HCT116 (cell line): ENCODE measurements at regions not wholly inside any gene's neighbourhood (a gene's known extent, or its start where the extent isn't known, plus 50 kb on each side); places are given as distances from the start of the nearest gene placed in this dataset.

Experiments used
- ATAC-seq: fragments of 200-7000 bp; cut with Tn5 transposase; 2 replicates; pipeline ENCODE4 v1.9.1; 2020; ENCODE audit warnings: mild to moderate bottlenecking, moderate library complexity
- BruUV-seq: library from RNA; stranded (reverse); fragments of 400-500 nt; replicated peaks from 2 replicates; lab custom pipeline; 2021; lab: Mats Ljungman, UMichigan
- CTCF ChIA-PET: fragments of 300-600 bp; sonication (Branson Sonifier 250); formaldehyde crosslinking; loops from one replicate; lab custom pipeline; 2021; ENCODE audit warnings: antibody characterized with exemption; lab: Charles Lee
- POLR2A ChIA-PET: fragments of 300-600, 350-600 bp; sonication (Branson Sonifier 250); formaldehyde crosslinking; loops from one replicate; lab custom pipeline; 2021; ENCODE audit warnings: antibody characterized with exemption; lab: Charles Lee
- RAD21 ChIA-PET, 2 experiments: fragments of 300-600 bp; sonication (Branson Sonifier 250); formaldehyde crosslinking; loops; one replicate each; lab custom pipeline; 2023; ENCODE audit warnings: low total read pairs in 2 of 2; ENCODE audit not compliant: uncharacterized antibody in 2 of 2, unreplicated experiment in 2 of 2, low non-redundant PET in 1 of 2; lab: Charles Lee
- DNase-seq: peaks from one replicate; pipeline ENCODE4 v3.0.0-alpha.2; 2010; ENCODE audit warnings: low read depth, low spot score
- H2AFZ ChIP-seq: fragments of 200-600 bp; shearing (Covaris generic), sonication (generic); 2 replicates; pipeline ENCODE4 v1.6.1; 2017; ENCODE audit warnings: low read depth, mixed run types, mixed read lengths, antibody characterized with exemption, low read length; ENCODE audit not compliant: poor library complexity, severe bottlenecking
- H3K27ac ChIP-seq: 2 replicates; pipeline ENCODE4 v1.5.1; 2012; ENCODE audit warnings: low read depth, low read length
- H3K27me3 ChIP-seq: fragments of 200-600 bp; sonication (generic); 2 replicates; pipeline ENCODE4 v1.6.1; 2016; ENCODE audit warnings: mixed run types, low read length, mixed read lengths; ENCODE audit not compliant: insufficient read depth
- H3K36me3 ChIP-seq, 2 experiments: fragments of 200-500 bp in 1 of 2; fragments of 200-600 bp in 1 of 2; sonication (Bioruptor generic) in 1 of 2; sonication (generic) in 1 of 2; 2 replicates each; pipeline versions ENCODE4 v1.5.1 to v1.6.1; 2014 to 2016; ENCODE audit warnings: low read length in 2 of 2, inconsistent platforms in 1 of 2, mixed read lengths in 1 of 2, mixed run types in 1 of 2; ENCODE audit not compliant: insufficient read depth in 2 of 2, control insufficient read depth in 1 of 2
- H3K4me1 ChIP-seq, 2 experiments: fragments of 200-600 bp in 1 of 2; sonication (generic) in 1 of 2; 2 replicates each; pipeline versions ENCODE4 v1.5.1 to v1.6.1; 2012 to 2017; ENCODE audit warnings: low read length in 2 of 2, inconsistent platforms in 1 of 2, mild to moderate bottlenecking in 1 of 2, mixed read lengths in 1 of 2, mixed run types in 1 of 2, moderate library complexity in 1 of 2; ENCODE audit not compliant: insufficient read depth in 2 of 2, control insufficient read depth in 1 of 2
- H3K4me2 ChIP-seq: fragments of 200-600 bp; sonication (generic); 2 replicates; pipeline ENCODE4 v1.6.1; 2017; ENCODE audit warnings: mixed run types, low read length, mixed read lengths
- H3K4me3 ChIP-seq, 2 experiments: fragments of 200-600 bp in 1 of 2; sonication (generic) in 1 of 2; replicated peaks in 1 of 2; 2 replicates each; pipeline ENCODE4 v1.5.1; 2011 to 2016; ENCODE audit warnings: low read length in 2 of 2, control low read depth in 1 of 2, low read depth in 1 of 2, mild to moderate bottlenecking in 1 of 2, mixed read lengths in 1 of 2, mixed run types in 1 of 2
- H3K79me2 ChIP-seq: fragments of 200-600 bp; sonication (generic); 2 replicates; pipeline ENCODE4 v1.6.1; 2017; ENCODE audit warnings: mild to moderate bottlenecking, mixed run types, low read length, moderate library complexity, mixed read lengths; ENCODE audit not compliant: insufficient read depth
- H3K9ac ChIP-seq: fragments of 200-600 bp; sonication (generic); 2 replicates; pipeline ENCODE4 v1.6.1; 2016; ENCODE audit warnings: low read length, mixed read lengths
- H3K9me2 ChIP-seq: fragments of 200-600 bp; sonication (generic), shearing (Covaris generic); 2 replicates; pipeline ENCODE4 v1.6.1; 2017; ENCODE audit warnings: mixed run types, mild to moderate bottlenecking, moderate library complexity; ENCODE audit not compliant: insufficient read depth
- H3K9me3 ChIP-seq, 2 experiments: fragments of 200-500 bp in 1 of 2; fragments of 200-600 bp in 1 of 2; sonication (Bioruptor generic) in 1 of 2; sonication (generic) in 1 of 2; 2 replicates each; pipeline ENCODE4 v1.6.1; 2014 to 2017; ENCODE audit warnings: low read length in 2 of 2, mixed read lengths in 2 of 2, inconsistent platforms in 1 of 2, low read depth in 1 of 2, mild to moderate bottlenecking in 1 of 2, mixed run types in 1 of 2, moderate library complexity in 1 of 2; ENCODE audit not compliant: control insufficient read depth in 1 of 2, insufficient read depth in 1 of 2
- H4K20me1 ChIP-seq: fragments of 200-600 bp; sonication (generic), shearing (Covaris generic); 2 replicates; pipeline ENCODE4 v1.6.1; 2017; ENCODE audit warnings: mixed run types, mild to moderate bottlenecking, moderate library complexity; ENCODE audit not compliant: insufficient read depth
- ATF3 ChIP-seq: IDR thresholded peaks from 2 replicates; pipeline ENCODE4 v1.6.1; 2012
- CBX3 ChIP-seq: IDR thresholded peaks from 2 replicates; pipeline ENCODE4 v1.6.1; 2012; ENCODE audit warnings: low read depth
- CEBPB ChIP-seq: IDR thresholded peaks from 2 replicates; pipeline ENCODE4 v1.6.1; 2012; ENCODE audit warnings: low read depth
- EGR1 ChIP-seq: IDR thresholded peaks from 2 replicates; pipeline ENCODE4 v1.6.1; 2012; ENCODE audit warnings: low read depth
- EZH2 ChIP-seq: fragments of 200-600 bp; sonication (generic); IDR thresholded peaks from 2 replicates; pipeline ENCODE4 v1.6.1; 2017; ENCODE audit warnings: antibody characterized with exemption, mixed run types
- EZH2phosphoT487 ChIP-seq: fragments of 200-600 bp; IDR thresholded peaks from 2 replicates; pipeline ENCODE4 v1.6.1; 2018; ENCODE audit warnings: antibody characterized with exemption, borderline replicate concordance
- FOSL1 ChIP-seq: IDR thresholded peaks from 2 replicates; pipeline ENCODE4 v1.6.1; 2012; ENCODE audit warnings: low read depth
- JUND ChIP-seq: IDR thresholded peaks from 2 replicates; pipeline ENCODE4 v1.6.1; 2012
- MAX ChIP-seq: IDR thresholded peaks from 2 replicates; pipeline ENCODE4 v1.6.1; 2012
- POLR2AphosphoS5 ChIP-seq: IDR thresholded peaks from 2 replicates; pipeline ENCODE4 v1.6.1; 2011; ENCODE audit warnings: mild to moderate bottlenecking, low read depth, low read length, moderate library complexity
- REST ChIP-seq: IDR thresholded peaks from 2 replicates; pipeline ENCODE4 v1.6.1; 2012; ENCODE audit warnings: low read depth
- SP1 ChIP-seq: IDR thresholded peaks from 2 replicates; pipeline ENCODE4 v1.6.1; 2012; ENCODE audit warnings: low read depth
- TCF7L2 ChIP-seq: IDR thresholded peaks from 2 replicates; pipeline ENCODE4 v1.7.0; 2011; ENCODE audit warnings: borderline replicate concordance, inconsistent platforms; ENCODE audit not compliant: insufficient read depth, insufficient read length; ENCODE audit errors: extremely low read depth
- YY1 ChIP-seq: IDR thresholded peaks from 2 replicates; pipeline ENCODE4 v1.6.1; 2011; ENCODE audit warnings: low read length, low read depth, moderate library complexity, mild to moderate bottlenecking; ENCODE audit not compliant: insufficient replicate concordance; ENCODE audit errors: extremely low read depth
- ZBTB33 ChIP-seq: IDR thresholded peaks from 2 replicates; pipeline ENCODE4 v1.6.1; 2011; ENCODE audit warnings: mild to moderate bottlenecking, low read length, moderate library complexity; ENCODE audit not compliant: insufficient replicate concordance; ENCODE audit errors: extremely low read depth
- ZNF274 ChIP-seq: fragments of 200-500 bp; sonication (Bioruptor generic); IDR thresholded peaks from 2 replicates; pipeline ENCODE4 v1.6.1; 2014; ENCODE audit warnings: mild to moderate bottlenecking, low read depth, low read length, inconsistent platforms
- intact Hi-C: fragments of 100-400 bp; cut with micrococcal nuclease; formaldehyde crosslinking; loops from 2 replicates; pipeline ENCODE4 v1.10.0; 2022

- H3K9me3 ChIP-seq, result no peaks in the 10 kb centered on the region
- ChIA-PET RAD21 (no interaction called here), POLR2A (no interaction called here), CTCF (no interaction called here)
- DNase-seq (no peak), ATAC-seq (no peak)
- H3K36me3 ChIP-seq, result no peaks in the 10 kb centered on the region
- no peak overlapping the region for H3K4me3 ChIP-seq
- H3K27ac ChIP-seq, result no peak overlapping the region
- H3K79me2 ChIP-seq, result no peaks in the 10 kb centered on the region
- no peaks in the 10 kb centered on the region for H3K27me3 ChIP-seq
- H3K9me2 ChIP-seq, result no peaks in the 10 kb centered on the region
- H3K9ac ChIP-seq, result no peak overlapping the region
- H3K4me1 ChIP-seq, result no peaks in the 10 kb centered on the region
- BruUV-seq, result no TSS peak
- no peaks in the 10 kb centered on the region for H4K20me1 ChIP-seq
- H3K4me2 ChIP-seq, result no peak overlapping the region
- TF ChIP-seq EZH2 (no peak), YY1 (no peak), MAX (no peak), ZBTB33 (no peak), TCF7L2 (no peak), CEBPB (no peak), POLR2AphosphoS5 (no peak), FOSL1 (no peak), CBX3 (no peak), SP1 (no peak), REST (no peak), ATF3 (no peak), EGR1 (no peak), JUND (no peak), ZNF274 (no peak), EZH2phosphoT487 (no peak)
- intact Hi-C loops, result no loop called here
- no peak overlapping the region for H2AFZ ChIP-seq
These were observed 50.9 kb upstream of the KCNE4 start for GRCh38 chr2:223000872-223001796.
